Vagina (tissue), 2 donors: ENCODE measurements at regions not wholly inside any gene's neighbourhood (a gene's known extent, or its start where the extent isn't known, plus 50 kb on each side); places are given as distances from the start of the nearest gene placed in this dataset.

Source experiments
- DNase-seq, 2 donors: peaks; one replicate each; pipeline ENCODE4 v3.0.0-alpha.2; 2017; ENCODE audit errors: extremely low spot score in 2 of 2
- H3K27ac ChIP-seq: fragments of 200-600 bp; sonication (generic); one replicate; pipeline ENCODE4 v1.5.1; 2019
- H3K27me3 ChIP-seq: fragments of 200-600 bp; sonication (generic); one replicate; pipeline ENCODE4 v1.5.1; 2019
- H3K36me3 ChIP-seq, 2 donors: fragments of 200-600 bp; sonication (generic); one replicate each; pipeline ENCODE4 v1.5.1; 2017 to 2019
- H3K4me1 ChIP-seq: fragments of 200-600 bp; sonication (generic); one replicate; pipeline ENCODE4 v1.5.1; 2019
- H3K4me3 ChIP-seq, 2 donors: fragments of 200-600 bp; sonication (generic); 1 replicate in 1 of 2; 2 replicates in 1 of 2; pipeline ENCODE4 v1.5.1; 2016 to 2019
- H3K9me3 ChIP-seq: fragments of 200-600 bp; sonication (generic); one replicate; pipeline ENCODE4 v1.5.1; 2019
- CTCF ChIP-seq, 3 experiments: fragments of 450-650 bp in 2 of 3; fragments of 200-600 bp in 1 of 3; sonication (generic) in 1 of 3; IDR thresholded peaks; one replicate each; pipeline ENCODE4 v1.5.1; 2017 to 2019; ENCODE audit warnings: antibody characterized with exemption in 3 of 3, mild to moderate bottlenecking in 2 of 3, moderate library complexity in 2 of 3
- POLR2A ChIP-seq, 2 donors: fragments of 450-650 bp; IDR thresholded peaks; one replicate each; pipeline ENCODE4 v1.6.1; 2017; ENCODE audit warnings: antibody characterized with exemption in 2 of 2, mild to moderate bottlenecking in 2 of 2, moderate library complexity in 2 of 2
- POLR2AphosphoS5 ChIP-seq, 2 donors: sonication (generic); formaldehyde crosslinking; IDR thresholded peaks; one replicate each; pipeline ENCODE4 v1.9.0; 2017; ENCODE audit warnings: antibody characterized with exemption in 2 of 2, mild to moderate bottlenecking in 2 of 2, low read depth in 1 of 2; ENCODE audit not compliant: insufficient read depth in 1 of 2
- intact Hi-C: fragments of 100-400 bp; cut with DNase I; formaldehyde crosslinking; loops from one replicate; pipeline ENCODE4 v1.15.1; 2023

DNA sequence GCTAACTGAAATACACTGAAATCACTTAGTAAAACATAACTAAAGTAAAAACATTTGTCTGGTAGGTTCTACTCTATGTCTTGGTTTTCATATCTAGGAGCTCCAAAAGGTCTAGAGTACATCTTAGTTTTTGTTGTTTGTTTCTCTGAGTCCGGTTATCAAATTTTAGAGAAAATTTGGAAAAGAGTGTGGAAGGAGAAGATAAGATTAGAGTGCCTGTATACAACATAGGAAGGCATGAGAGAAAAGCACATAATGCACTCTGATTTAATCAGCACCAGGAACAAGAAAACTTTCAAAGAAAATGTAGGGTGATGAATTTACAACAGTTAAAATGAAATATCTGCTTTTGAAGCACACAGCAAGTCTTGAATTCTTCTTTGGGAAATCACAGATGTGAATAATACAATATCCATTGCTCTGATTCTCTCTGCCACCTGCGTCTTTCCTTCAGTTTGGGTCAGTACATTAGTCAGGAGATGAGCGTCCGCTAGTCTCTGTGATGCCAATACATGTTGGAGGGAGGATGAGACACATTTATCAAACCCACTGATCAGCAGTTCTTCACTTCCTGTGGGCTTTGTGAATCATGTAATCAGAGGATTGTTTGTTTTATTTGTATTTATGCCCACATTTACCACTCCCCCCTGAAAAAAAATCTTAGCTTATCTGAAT is 477.8 kb upstream of the GCFC2 start:
- intact Hi-C loops, result no loop called here
- H3K36me3 ChIP-seq, result no peaks in the 10 kb centered on the region
- no peak for DNase-seq
- H3K27ac ChIP-seq, result no peak overlapping the region
- H3K9me3 ChIP-seq, result no peaks in the 10 kb centered on the region
- H3K4me3 ChIP-seq, result no peak overlapping the region
- H3K27me3 ChIP-seq, result no peaks in the 10 kb centered on the region
- no peak for TF ChIP-seq CTCF (IDR thresholded peaks at IDR 0.05)
- no peak for TF ChIP-seq POLR2AphosphoS5 (IDR thresholded peaks at IDR 0.05; ENCODE audit: insufficient read depth in 1 of 2, low read depth in 1 of 2)
- TF ChIP-seq POLR2A (IDR thresholded peaks at IDR 0.05), result no peak
- no peaks in the 10 kb centered on the region for H3K4me1 ChIP-seq

DNA sequence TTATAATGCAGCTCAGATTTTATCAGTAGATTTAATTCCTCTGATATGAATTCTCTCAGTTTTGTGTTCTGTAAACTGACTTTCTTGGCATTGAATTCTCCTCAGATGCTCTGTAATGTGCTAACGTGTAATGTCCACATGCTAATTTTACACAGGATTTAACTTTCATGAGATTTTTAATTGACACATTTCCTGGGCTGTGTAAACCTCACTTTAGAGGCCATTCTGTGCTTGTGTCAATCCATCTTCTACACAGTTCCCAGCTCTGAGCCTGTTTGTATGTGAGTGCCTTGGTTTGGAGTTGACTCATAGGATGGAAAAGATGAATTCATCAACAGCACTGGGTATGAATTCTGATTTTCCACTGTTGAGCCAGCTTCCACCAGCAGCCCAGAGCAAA is 476.7 kb upstream of the GCFC2 start:
- no peak overlapping the region for H3K27ac ChIP-seq
- H3K27me3 ChIP-seq, result no peaks in the 10 kb centered on the region
- H3K4me3 ChIP-seq, result no peak overlapping the region
- no peaks in the 10 kb centered on the region for H3K36me3 ChIP-seq
- no peaks in the 10 kb centered on the region for H3K9me3 ChIP-seq
- TF ChIP-seq POLR2A (IDR thresholded peaks at IDR 0.05), result no peak
- TF ChIP-seq POLR2AphosphoS5 (IDR thresholded peaks at IDR 0.05; ENCODE audit: insufficient read depth in 1 of 2, low read depth in 1 of 2), result no peak
- TF ChIP-seq CTCF (IDR thresholded peaks at IDR 0.05), result no peak
- intact Hi-C loops, result no loop called here
- no peak for DNase-seq
- H3K4me1 ChIP-seq, result no peaks in the 10 kb centered on the region

DNA sequence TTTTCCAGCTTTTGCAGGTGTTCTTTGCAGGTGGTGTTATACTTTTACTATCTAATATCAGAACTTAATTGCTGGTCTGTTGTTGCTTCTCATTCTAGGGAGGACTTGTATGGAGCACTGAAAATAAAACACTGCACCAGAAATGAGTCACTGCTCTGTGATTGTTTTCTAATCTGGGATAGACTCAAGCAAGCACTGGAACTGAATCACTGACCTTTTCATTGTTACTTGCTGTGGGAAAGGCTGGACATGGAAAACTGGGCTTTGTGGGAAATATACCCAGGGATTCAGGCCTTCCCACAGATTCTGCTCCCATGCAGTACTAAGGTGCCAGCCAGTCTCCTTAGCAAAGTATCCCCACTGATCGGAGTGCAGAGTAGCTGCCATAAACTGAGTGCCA is 470.0 kb upstream of the GCFC2 start:
- Histone ChIP-seq H3K27me3 (no peaks in the 10 kb centered on the region), H3K4me1 (no peaks in the 10 kb centered on the region), H3K27ac (no peak overlapping the region), H3K36me3 (no peaks in the 10 kb centered on the region), H3K9me3 (no peaks in the 10 kb centered on the region), H3K4me3 (no peak overlapping the region)
- intact Hi-C loops, result no loop called here
- no peak for DNase-seq
- TF ChIP-seq CTCF (IDR thresholded peaks at IDR 0.05) (no peak), POLR2AphosphoS5 (IDR thresholded peaks at IDR 0.05; ENCODE audit: insufficient read depth in 1 of 2, low read depth in 1 of 2) (no peak), POLR2A (IDR thresholded peaks at IDR 0.05) (no peak)

GRCh38 chr2:76178610-76179009 is 467.9 kb upstream of the GCFC2 start:
- DNase-seq, result no peak
- H3K9me3 ChIP-seq, result no peaks in the 10 kb centered on the region
- no peak for TF ChIP-seq POLR2A (IDR thresholded peaks at IDR 0.05)
- TF ChIP-seq POLR2AphosphoS5 (IDR thresholded peaks at IDR 0.05; ENCODE audit: insufficient read depth in 1 of 2, low read depth in 1 of 2), result no peak
- no peak for TF ChIP-seq CTCF (IDR thresholded peaks at IDR 0.05)
- no peaks in the 10 kb centered on the region for H3K27me3 ChIP-seq
- intact Hi-C loops, result no loop called here
- no peaks in the 10 kb centered on the region for H3K36me3 ChIP-seq
- no peak overlapping the region for H3K27ac ChIP-seq
- H3K4me1 ChIP-seq, result no peaks in the 10 kb centered on the region
- H3K4me3 ChIP-seq, result no peak overlapping the region

DNA sequence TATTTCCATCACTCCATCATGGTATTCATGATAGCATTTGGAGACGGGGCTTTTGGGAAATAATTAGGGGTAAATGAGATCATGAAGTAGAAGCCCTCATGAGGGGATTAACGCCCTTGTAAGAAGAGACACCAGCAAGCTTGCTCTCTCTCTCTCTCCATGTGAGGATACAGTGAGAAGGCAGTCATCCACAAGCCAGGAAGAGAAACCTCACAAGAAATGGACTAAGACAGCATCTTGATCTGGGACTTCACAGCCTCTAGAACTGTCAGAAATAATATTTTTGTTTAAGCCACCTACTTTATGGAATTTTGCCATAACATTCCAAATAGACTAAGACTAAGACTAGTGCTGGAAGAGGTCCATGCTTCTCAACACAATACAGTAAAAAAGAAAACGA is 464.6 kb upstream of the GCFC2 start:
- H3K27ac ChIP-seq, result no peak overlapping the region
- intact Hi-C loops, result no loop called here
- no peak overlapping the region for H3K4me3 ChIP-seq
- no peaks in the 10 kb centered on the region for H3K27me3 ChIP-seq
- no peaks in the 10 kb centered on the region for H3K9me3 ChIP-seq
- DNase-seq, result no peak
- no peaks in the 10 kb centered on the region for H3K36me3 ChIP-seq
- TF ChIP-seq CTCF (IDR thresholded peaks at IDR 0.05) (no peak), POLR2A (IDR thresholded peaks at IDR 0.05) (no peak), POLR2AphosphoS5 (IDR thresholded peaks at IDR 0.05; ENCODE audit: insufficient read depth in 1 of 2, low read depth in 1 of 2) (no peak)
- no peaks in the 10 kb centered on the region for H3K4me1 ChIP-seq
